IMR-90 (cell line): ENCODE measurements at regions not wholly inside any gene's neighbourhood (a gene's known extent, or its start where the extent isn't known, plus 50 kb on each side); places are given as distances from the start of the nearest gene placed in this dataset.

Experiments
- ATAC-seq: fragments of 200-7000 bp; cut with Tn5 transposase; 2 replicates; pipeline ENCODE4 v1.9.1; 2020; ENCODE audit warnings: low read depth, mild to moderate bottlenecking, moderate library complexity
- BruUV-seq: library from RNA; stranded (reverse); fragments of 400-500 nt; replicated peaks from 2 replicates; lab custom pipeline; 2021; lab: Mats Ljungman, UMichigan
- CTCF ChIA-PET: fragments of 300-600 bp; formaldehyde crosslinking; extraction: SDS; loops from one replicate; lab custom pipeline; 2021; ENCODE audit warnings: antibody characterized with exemption; lab: Yijun Ruan, JAX
- POLR2A ChIA-PET: fragments of 300-600 bp; sonication (Branson Sonifier 250); formaldehyde crosslinking; loops from one replicate; lab custom pipeline; 2022; ENCODE audit warnings: antibody characterized with exemption; ENCODE audit not compliant: unreplicated experiment; lab: Charles Lee
- DNase-seq: peaks from one replicate; pipeline ENCODE4 v3.0.0; 2013
- H2AFZ ChIP-seq: replicated peaks from 2 replicates; pipeline ENCODE3; 2013; ENCODE audit warnings: low read length, mild to moderate bottlenecking; ENCODE audit not compliant: poor library complexity
- H2AK5ac ChIP-seq: 2 replicates; pipeline ENCODE4 v1.6.1; 2013; ENCODE audit warnings: low read depth, low read length, inconsistent platforms
- H2AK9ac ChIP-seq: replicated peaks from 2 replicates; pipeline ENCODE3; 2013; ENCODE audit warnings: mild to moderate bottlenecking, low read depth, low read length, moderate library complexity; ENCODE audit not compliant: poor library complexity
- H2BK120ac ChIP-seq: 2 replicates; pipeline ENCODE4 v1.6.1; 2013; ENCODE audit warnings: low read depth, low read length, inconsistent platforms
- H2BK15ac ChIP-seq: 3 replicates; pipeline ENCODE4 v1.6.1; 2013; ENCODE audit warnings: low read depth, low read length, inconsistent platforms
- H2BK20ac ChIP-seq: 2 replicates; pipeline ENCODE4 v1.6.1; 2013; ENCODE audit warnings: low read depth, mild to moderate bottlenecking, inconsistent platforms, low read length, moderate library complexity
- H2BK5ac ChIP-seq: 2 replicates; pipeline ENCODE4 v1.6.1; 2013; ENCODE audit warnings: mild to moderate bottlenecking, low read depth, low read length, inconsistent platforms; ENCODE audit not compliant: poor library complexity, severe bottlenecking
- H3K14ac ChIP-seq: replicated peaks from 2 replicates; pipeline ENCODE4 v1.6.1; 2013; ENCODE audit warnings: low read depth, low read length, inconsistent platforms
- H3K18ac ChIP-seq: 2 replicates; pipeline ENCODE4 v1.6.1; 2013; ENCODE audit warnings: low read depth, low read length, control low read depth
- H3K23ac ChIP-seq: 2 replicates; pipeline ENCODE4 v1.6.1; 2013; ENCODE audit warnings: low read depth, low read length, inconsistent platforms
- H3K27ac ChIP-seq: 2 replicates; pipeline ENCODE4 v1.5.1; 2013; ENCODE audit warnings: mild to moderate bottlenecking, control low read depth, low read length; ENCODE audit not compliant: insufficient read depth
- H3K27me3 ChIP-seq: 2 replicates; pipeline ENCODE4 v1.6.1; 2013; ENCODE audit warnings: low read length; ENCODE audit not compliant: control insufficient read depth, insufficient read depth
- H3K36me3 ChIP-seq: 2 replicates; pipeline ENCODE4 v1.6.1; 2013; ENCODE audit warnings: low read length, mixed read lengths; ENCODE audit not compliant: control insufficient read depth, insufficient read depth
- H3K4ac ChIP-seq: 2 replicates; pipeline ENCODE4 v1.6.1; 2013; ENCODE audit warnings: low read depth, low read length, inconsistent platforms
- H3K4me1 ChIP-seq: 2 replicates; pipeline ENCODE4 v1.6.1; 2013; ENCODE audit warnings: low read length, mixed read lengths; ENCODE audit not compliant: control insufficient read depth, insufficient read depth
- H3K4me2 ChIP-seq: 2 replicates; pipeline ENCODE4 v1.6.1; 2013; ENCODE audit warnings: low read depth, mild to moderate bottlenecking, control low read depth, low read length, moderate library complexity
- H3K4me3 ChIP-seq: 2 replicates; pipeline ENCODE4 v1.5.1; 2013; ENCODE audit warnings: low read depth, mild to moderate bottlenecking, control low read depth, low read length, moderate library complexity; ENCODE audit not compliant: insufficient read depth
- H3K56ac ChIP-seq: 2 replicates; pipeline ENCODE4 v1.6.1; 2013; ENCODE audit warnings: low read length, inconsistent platforms; ENCODE audit not compliant: insufficient read depth; ENCODE audit errors: extremely low read depth
- H3K79me1 ChIP-seq, 2 experiments: 2 replicates each; pipeline ENCODE4 v1.6.1; 2013; ENCODE audit warnings: low read length in 2 of 2, inconsistent platforms in 1 of 2, low read depth in 1 of 2
- H3K9ac ChIP-seq: 2 replicates; pipeline ENCODE4 v1.6.1; 2013; ENCODE audit warnings: low read depth, low read length, control low read depth
- H3K9me1 ChIP-seq: 2 replicates; pipeline ENCODE4 v1.6.1; 2013; ENCODE audit warnings: low read length, inconsistent platforms; ENCODE audit not compliant: insufficient read depth
- H3K9me3 ChIP-seq: 2 replicates; pipeline ENCODE4 v1.6.1; 2013; ENCODE audit warnings: low read length; ENCODE audit not compliant: control insufficient read depth, insufficient read depth
- H4K20me1 ChIP-seq: 2 replicates; pipeline ENCODE4 v1.6.1; 2013; ENCODE audit warnings: low read length, inconsistent platforms; ENCODE audit not compliant: insufficient read depth
- H4K5ac ChIP-seq: 2 replicates; pipeline ENCODE4 v1.6.1; 2013; ENCODE audit warnings: mild to moderate bottlenecking, low read depth, low read length, control low read depth
- H4K8ac ChIP-seq, 2 experiments: 2 replicates each; pipeline ENCODE4 v1.6.1; 2013; ENCODE audit warnings: low read depth in 2 of 2, low read length in 2 of 2, control low read depth in 1 of 2, inconsistent platforms in 1 of 2
- H4K91ac ChIP-seq: 2 replicates; pipeline ENCODE4 v1.6.1; 2013; ENCODE audit warnings: low read depth, low read length, inconsistent platforms; ENCODE audit not compliant: insufficient read depth
- BHLHE40 ChIP-seq: fragments of 150-350 bp; IDR thresholded peaks from 2 replicates; pipeline ENCODE4 v1.6.1; 2016; ENCODE audit warnings: mild to moderate bottlenecking, low read depth, low read length
- CTCF ChIP-seq: conservative IDR thresholded peaks from 2 replicates; pipeline ENCODE4 v1.5.1; 2012; ENCODE audit warnings: mild to moderate bottlenecking, low read depth, low read length, improper control_type of control experiment
- ELK1 ChIP-seq: fragments of 150-350 bp; IDR thresholded peaks from 2 replicates; pipeline ENCODE4 v1.6.1; 2016; ENCODE audit warnings: low read depth, mild to moderate bottlenecking, low read length, moderate library complexity, borderline replicate concordance
- FOS ChIP-seq: fragments of 150-350 bp; IDR thresholded peaks from 2 replicates; pipeline ENCODE4 v1.6.1; 2016; ENCODE audit warnings: low read depth, low read length
- MAFK ChIP-seq: IDR thresholded peaks from 2 replicates; pipeline ENCODE4 v1.6.1; 2012; ENCODE audit warnings: low read depth, low read length, improper control_type of control experiment
- NFE2L2 ChIP-seq: fragments of 150-350 bp; IDR thresholded peaks from 2 replicates; pipeline ENCODE4 v1.6.1; 2016; ENCODE audit warnings: low read depth, mild to moderate bottlenecking, low read length
- POLR2A ChIP-seq: IDR thresholded peaks from 2 replicates; pipeline ENCODE4 v1.6.1; 2012; ENCODE audit warnings: mild to moderate bottlenecking, low read depth, low read length
- RAD21 ChIP-seq: IDR thresholded peaks from 2 replicates; pipeline ENCODE4 v1.6.1; 2012; ENCODE audit warnings: low read length, improper control_type of control experiment
- RCOR1 ChIP-seq: IDR thresholded peaks from 2 replicates; pipeline ENCODE4 v1.6.1; 2012; ENCODE audit warnings: mild to moderate bottlenecking, low read length, improper control_type of control experiment; ENCODE audit not compliant: insufficient replicate concordance
- SMC3 ChIP-seq: fragments of 150-350 bp; IDR thresholded peaks from 2 replicates; pipeline ENCODE4 v1.6.1; 2016; ENCODE audit warnings: low read depth, mild to moderate bottlenecking, antibody characterized with exemption, low read length, moderate library complexity
- WGBS, 2 experiments: methylation state at CpG; one replicate each; pipeline versions ENCODE4 v1.1.5 to v1.1.7; 2013; ENCODE audit warnings: missing lambda C conversion rate in 2 of 2; ENCODE audit not compliant: insufficient read length in 1 of 2; ENCODE audit errors: extremely low coverage in 2 of 2; 5-methylcytosine and 5-hydroxymethylcytosine counted together
- dilution Hi-C: fragments of 300-500 bp; cut with HindIII; formaldehyde crosslinking; loops from one replicate; pipeline ENCODE4 v1.14.3; 2018; ENCODE audit warnings: low sequenced_read_pairs; ENCODE audit not compliant: unreplicated experiment
- in situ Hi-C: fragments of 300-500 bp; cut with MboI; formaldehyde crosslinking; loops from 3 replicates; pipeline ENCODE4 v1.14.3; 2019; ENCODE audit warnings: low sequenced_read_pairs, inconsistent platforms, mixed read lengths
- intact Hi-C: fragments of 100-400 bp; cut with micrococcal nuclease; formaldehyde crosslinking; loops from 2 replicates; pipeline ENCODE4 v1.10.0; 2022

GRCh38 chr3:117490716-117491115, 781.1 kb downstream of the TUSC7 start:
- in situ Hi-C loops = no loop called here
- H3K9ac ChIP-seq = no peak overlapping the region
- intact Hi-C loops = no loop called here
- H3K9me3 ChIP-seq = no peaks in the 10 kb centered on the region
- no CpG with 5 or more reads among the region's 1 CpG for WGBS, 2 experiments
- ChIA-PET CTCF (no interaction called here), POLR2A (no interaction called here)
- no peak overlapping the region for H4K5ac ChIP-seq
- no peaks in the 10 kb centered on the region; the same call in 1 of the 2 replicates for H3K9me1 ChIP-seq
- no peaks in the 10 kb centered on the region for H3K36me3 ChIP-seq
- no peaks in the 10 kb centered on the region for H3K27me3 ChIP-seq
- no peak overlapping the region for H2BK120ac ChIP-seq
- H3K79me1 ChIP-seq = no peaks in the 10 kb centered on the region
- no peak overlapping the region for H2AK5ac ChIP-seq
- no peak for DNase-seq
- H3K27ac ChIP-seq = no peak overlapping the region
- H2BK5ac ChIP-seq = no peak overlapping the region
- H3K14ac ChIP-seq = no peak overlapping the region
- H4K20me1 ChIP-seq = no peaks in the 10 kb centered on the region
- BruUV-seq = no TSS peak
- no peak overlapping the region for H2BK20ac ChIP-seq
- no peak overlapping the region for H4K91ac ChIP-seq
- H3K4me3 ChIP-seq = no peak overlapping the region
- H3K4ac ChIP-seq = no peak overlapping the region
- no peak overlapping the region for H2BK15ac ChIP-seq
- H3K4me1 ChIP-seq = no peaks in the 10 kb centered on the region
- no peak for TF ChIP-seq RCOR1
- no peak for TF ChIP-seq SMC3
- TF ChIP-seq NFE2L2 = no peak
- TF ChIP-seq FOS = no peak
- no peak for TF ChIP-seq RAD21
- TF ChIP-seq MAFK = no peak
- no peak for TF ChIP-seq POLR2A
- TF ChIP-seq ELK1 = no peak
- TF ChIP-seq BHLHE40 = no peak
- TF ChIP-seq CTCF = no peak
- no peak overlapping the region for H2AK9ac ChIP-seq
- H3K23ac ChIP-seq = no peak overlapping the region
- H3K4me2 ChIP-seq = no peak overlapping the region
- no peak overlapping the region for H3K56ac ChIP-seq
- H4K8ac ChIP-seq = no peak overlapping the region
- H2AFZ ChIP-seq = no peak overlapping the region
- dilution Hi-C loops = no loop called here
- no peak overlapping the region for H3K18ac ChIP-seq
- no peak for ATAC-seq
